Endothelial cell of hepatic sinusoid (primary cell): ENCODE measurements at regions not wholly inside any gene's neighbourhood (a gene's known extent, or its start where the extent isn't known, plus 50 kb on each side); places are given as distances from the start of the nearest gene placed in this dataset.
"Not testable (repeated sequence)": the region's sequence is repeated elsewhere in the genome, so short reads cannot be mapped to it uniquely, and the experiment has no call there.

Experiments used
- in situ Hi-C: cut with HindIII; loops from 2 replicates; pipeline ENCODE4 v1.10.0; 2017; ENCODE audit warnings: low sequenced_read_pairs

GRCh38 chr3:5731100-5731499, 543.6 kb downstream of the EDEM1 start:
- in situ Hi-C loops = no loop called here

- in situ Hi-C loops = no loop called here
Measured at GRCh38 chr3:5732081-5732480, 544.6 kb downstream of the EDEM1 start.

GRCh38 chr3:5733995-5734394, 546.5 kb downstream of the EDEM1 start:
- in situ Hi-C loops = no loop called here

GRCh38 chr3:5735896-5736295, 548.4 kb downstream of the EDEM1 start:
- in situ Hi-C loops = no loop called here

GRCh38 chr3:5739299-5739935, 551.9 kb downstream of the EDEM1 start:
- in situ Hi-C loops = no loop called here

GRCh38 chr3:5739949-5740348, 552.4 kb downstream of the EDEM1 start:
- in situ Hi-C loops = no loop called here

GRCh38 chr3:5741017-5741416, 553.5 kb downstream of the EDEM1 start:
- in situ Hi-C loops = no loop called here

- in situ Hi-C loops = no loop called here
Measured at GRCh38 chr3:5750091-5750490, 562.6 kb downstream of the EDEM1 start.

- in situ Hi-C loops = no loop called here
Measured at GRCh38 chr3:5750874-5751640, 563.5 kb downstream of the EDEM1 start.

- in situ Hi-C loops = no loop called here
Measured at GRCh38 chr3:5754602-5755001, 567.1 kb downstream of the EDEM1 start.

- in situ Hi-C loops = no loop called here
Measured at GRCh38 chr3:5756443-5756842, 568.9 kb downstream of the EDEM1 start.

- in situ Hi-C loops = no loop called here
Measured at GRCh38 chr3:5757213-5757804, 569.8 kb downstream of the EDEM1 start.

- in situ Hi-C loops = no loop called here
Measured at GRCh38 chr3:5758699-5759098, 571.2 kb downstream of the EDEM1 start.

- in situ Hi-C loops = no loop called here
Measured at GRCh38 chr3:5762506-5762905, 575.0 kb downstream of the EDEM1 start.

GRCh38 chr3:5766848-5767247, 579.3 kb downstream of the EDEM1 start:
- in situ Hi-C loops = no loop called here

GRCh38 chr3:5767304-5767703, 579.8 kb downstream of the EDEM1 start:
- in situ Hi-C loops = no loop called here

- in situ Hi-C loops = no loop called here
Measured at GRCh38 chr3:5768281-5768945, 580.9 kb downstream of the EDEM1 start.

- in situ Hi-C loops = no loop called here
Measured at GRCh38 chr3:5769825-5770224, 582.3 kb downstream of the EDEM1 start.

GRCh38 chr3:5774337-5774736, 586.8 kb downstream of the EDEM1 start:
- in situ Hi-C loops = no loop called here

- in situ Hi-C loops = not testable (repeated sequence)
Measured at GRCh38 chr3:5775100-5775499, 587.6 kb downstream of the EDEM1 start.

GRCh38 chr3:5784690-5785089, 597.2 kb downstream of the EDEM1 start:
- in situ Hi-C loops = no loop called here
